ENCODE measurements at regions not wholly inside any gene's neighbourhood (a gene's known extent, or its start where the extent isn't known, plus 50 kb on each side); places are given as distances from the start of the nearest gene placed in this dataset.
A peak's percentile ranks its signal among the peaks of the same experiment; 100 is the strongest.

- TF ChIP-seq CTCF (IDR thresholded peaks at IDR 0.05; ENCODE audit: low read depth, low read length): no peak
- DNase-seq (ENCODE audit: extremely low read depth, low read depth): no peak
Measured at GRCh38 chr9:87323928-87324327, 173.7 kb upstream of the DAPK1 start.

GRCh38 chr9:87324613-87325194 is 173.0 kb upstream of the DAPK1 start:
- peak; percentile 54 for DNase-seq (ENCODE audit: extremely low read depth, low read depth)
- peak; percentile 58 for TF ChIP-seq CTCF (IDR thresholded peaks at IDR 0.05; ENCODE audit: low read depth, low read length)

GRCh38 chr9:87327575-87328125 is 170.0 kb upstream of the DAPK1 start:
- TF ChIP-seq CTCF (IDR thresholded peaks at IDR 0.05; ENCODE audit: low read depth, low read length): no peak

GRCh38 chr9:87333802-87334201 is 163.9 kb upstream of the DAPK1 start:
- DNase-seq (ENCODE audit: extremely low read depth, low read depth): no peak
- TF ChIP-seq CTCF (IDR thresholded peaks at IDR 0.05; ENCODE audit: low read depth, low read length): no peak

More at GRCh38 chr9:87327575-87328125, 170.0 kb upstream of the DAPK1 start:
- DNase-seq (ENCODE audit: extremely low read depth, low read depth): no peak

GRCh38 chr9:87334366-87334765 is 163.3 kb upstream of the DAPK1 start:
- no peak for TF ChIP-seq CTCF (IDR thresholded peaks at IDR 0.05; ENCODE audit: low read depth, low read length)
- DNase-seq (ENCODE audit: extremely low read depth, low read depth): no peak

- TF ChIP-seq CTCF (IDR thresholded peaks at IDR 0.05; ENCODE audit: low read depth, low read length): peak; percentile 30
- no peak for DNase-seq (ENCODE audit: extremely low read depth, low read depth)
Measured at GRCh38 chr9:87336407-87336806, 161.3 kb upstream of the DAPK1 start.

- peak; percentile 53 for TF ChIP-seq CTCF (IDR thresholded peaks at IDR 0.05; ENCODE audit: low read depth, low read length)
- DNase-seq (ENCODE audit: extremely low read depth, low read depth): peak; percentile 66
Measured at GRCh38 chr9:87336914-87337333, 160.7 kb upstream of the DAPK1 start.

All from AG09319 (cell line).